ENCODE measurements at regions not wholly inside any gene's neighbourhood (a gene's known extent, or its start where the extent isn't known, plus 50 kb on each side); places are given as distances from the start of the nearest gene placed in this dataset.
"Not testable (repeated sequence)": the region's sequence is repeated elsewhere in the genome, so short reads cannot be mapped to it uniquely, and the experiment has no call there.

- DNase-seq, result no peak
These were observed 539.9 kb downstream of the ZNF608 start for GRCh38 chr5:124206540-124206939.

GRCh38 chr5:124203303-124203702 is 543.1 kb downstream of the ZNF608 start:
- DNase-seq, result no peak

- DNase-seq, result no peak
These were observed 546.1 kb downstream of the ZNF608 start for GRCh38 chr5:124200381-124200780.

GRCh38 chr5:124199893-124200292 is 546.5 kb downstream of the ZNF608 start:
- DNase-seq, result no peak

- no peak for DNase-seq
These were observed 551.0 kb downstream of the ZNF608 start for GRCh38 chr5:124195411-124195810.

- no peak for DNase-seq
These were observed 552.2 kb downstream of the ZNF608 start for GRCh38 chr5:124194282-124194681.

GRCh38 chr5:124193371-124193789 is 553.1 kb downstream of the ZNF608 start:
- no peak for DNase-seq

GRCh38 chr5:124192716-124193115 is 553.7 kb downstream of the ZNF608 start:
- no peak for DNase-seq

- no peak for DNase-seq
These were observed 560.7 kb downstream of the ZNF608 start for GRCh38 chr5:124185716-124186115.

- no peak for DNase-seq
These were observed 564.3 kb downstream of the ZNF608 start for GRCh38 chr5:124182133-124182532.

- no peak for DNase-seq
These were observed 565.5 kb downstream of the ZNF608 start for GRCh38 chr5:124180875-124181461.

GRCh38 chr5:124180299-124180874 is 566.1 kb downstream of the ZNF608 start:
- no peak for DNase-seq

- no peak for DNase-seq
These were observed 566.6 kb downstream of the ZNF608 start for GRCh38 chr5:124179819-124180218.

- no peak for DNase-seq
These were observed 568.4 kb downstream of the ZNF608 start for GRCh38 chr5:124178050-124178449.

GRCh38 chr5:124176692-124177091 is 569.7 kb downstream of the ZNF608 start:
- DNase-seq, result no peak

GRCh38 chr5:124173386-124173785 is 573.1 kb downstream of the ZNF608 start:
- DNase-seq, result no peak

- DNase-seq, result no peak
These were observed 573.9 kb downstream of the ZNF608 start for GRCh38 chr5:124172389-124173003.

GRCh38 chr5:124168093-124168492 is 578.3 kb downstream of the ZNF608 start:
- DNase-seq, result not testable (repeated sequence)

- DNase-seq, result no peak
These were observed 583.5 kb downstream of the ZNF608 start for GRCh38 chr5:124162767-124163532.

- DNase-seq, result no peak
These were observed 585.2 kb downstream of the ZNF608 start for GRCh38 chr5:124161266-124161665.

GRCh38 chr5:124160265-124160664 is 586.2 kb downstream of the ZNF608 start:
- no peak for DNase-seq

- DNase-seq, result no peak
These were observed 589.1 kb downstream of the ZNF608 start for GRCh38 chr5:124157320-124157719.

GRCh38 chr5:124156415-124156996 is 589.9 kb downstream of the ZNF608 start:
- DNase-seq, result no peak
